ENCODE measurements at regions not wholly inside any gene's neighbourhood (a gene's known extent, or its start where the extent isn't known, plus 50 kb on each side); places are given as distances from the start of the nearest gene placed in this dataset.
"Not testable (repeated sequence)": the region's sequence is repeated elsewhere in the genome, so short reads cannot be mapped to it uniquely, and the experiment has no call there.

GRCh38 chr11:129503646-129504045 lies 128.0 kb downstream of the BARX2 start:
- no peak for DNase-seq (ENCODE audit: extremely low read depth, low read depth, low spot score)

GRCh38 chr11:129505266-129505665 lies 129.6 kb downstream of the BARX2 start:
- no peak for DNase-seq (ENCODE audit: extremely low read depth, low read depth, low spot score)

GRCh38 chr11:129508163-129508562 lies 132.5 kb downstream of the BARX2 start:
- no peak for DNase-seq (ENCODE audit: extremely low read depth, low read depth, low spot score)

- no peak for DNase-seq (ENCODE audit: extremely low read depth, low read depth, low spot score)
These were observed 152.6 kb downstream of the BARX2 start for GRCh38 chr11:129528296-129528695.

GRCh38 chr11:129530154-129530895 lies 154.7 kb downstream of the BARX2 start:
- no peak for DNase-seq (ENCODE audit: extremely low read depth, low read depth, low spot score)

- DNase-seq (ENCODE audit: extremely low read depth, low read depth, low spot score), result no peak
These were observed 157.7 kb downstream of the BARX2 start for GRCh38 chr11:129533395-129533794.

- no peak for DNase-seq (ENCODE audit: extremely low read depth, low read depth, low spot score)
These were observed 160.7 kb downstream of the BARX2 start for GRCh38 chr11:129536338-129536737.

- DNase-seq (ENCODE audit: extremely low read depth, low read depth, low spot score), result no peak
These were observed 162.7 kb downstream of the BARX2 start for GRCh38 chr11:129538323-129538722.

- no peak for DNase-seq (ENCODE audit: extremely low read depth, low read depth, low spot score)
These were observed 168.1 kb downstream of the BARX2 start for GRCh38 chr11:129543515-129544290.

GRCh38 chr11:129544691-129545090 lies 169.0 kb downstream of the BARX2 start:
- DNase-seq (ENCODE audit: extremely low read depth, low read depth, low spot score), result no peak

- no peak for DNase-seq (ENCODE audit: extremely low read depth, low read depth, low spot score)
These were observed 170.6 kb downstream of the BARX2 start for GRCh38 chr11:129546266-129546665.

GRCh38 chr11:129557421-129557820 lies 181.8 kb downstream of the BARX2 start:
- DNase-seq (ENCODE audit: extremely low read depth, low read depth, low spot score), result no peak

GRCh38 chr11:129569007-129569406 lies 193.4 kb downstream of the BARX2 start:
- no peak for DNase-seq (ENCODE audit: extremely low read depth, low read depth, low spot score)

GRCh38 chr11:129572667-129573066 lies 197.0 kb downstream of the BARX2 start:
- not testable (repeated sequence) for DNase-seq (ENCODE audit: extremely low read depth, low read depth, low spot score)

- no peak for DNase-seq (ENCODE audit: extremely low read depth, low read depth, low spot score)
These were observed 197.5 kb downstream of the BARX2 start for GRCh38 chr11:129573161-129573560.

- no peak for DNase-seq (ENCODE audit: extremely low read depth, low read depth, low spot score)
These were observed 198.8 kb downstream of the BARX2 start for GRCh38 chr11:129574431-129574830.

- DNase-seq (ENCODE audit: extremely low read depth, low read depth, low spot score), result no peak
These were observed 201.0 kb downstream of the BARX2 start for GRCh38 chr11:129576652-129577051.

GRCh38 chr11:129578006-129578405 lies 202.4 kb downstream of the BARX2 start:
- DNase-seq (ENCODE audit: extremely low read depth, low read depth, low spot score), result no peak

GRCh38 chr11:129580278-129580677 lies 204.6 kb downstream of the BARX2 start:
- no peak for DNase-seq (ENCODE audit: extremely low read depth, low read depth, low spot score)

GRCh38 chr11:129584316-129584715 lies 208.7 kb downstream of the BARX2 start:
- no peak for DNase-seq (ENCODE audit: extremely low read depth, low read depth, low spot score)

GRCh38 chr11:129589190-129589860 lies 213.7 kb downstream of the BARX2 start:
- no peak for DNase-seq (ENCODE audit: extremely low read depth, low read depth, low spot score)
